ACHN (cell line): ENCODE measurements at regions not wholly inside any gene's neighbourhood (a gene's known extent, or its start where the extent isn't known, plus 50 kb on each side); places are given as distances from the start of the nearest gene placed in this dataset.

Experiments used
- DNase-seq: peaks from one replicate; pipeline ENCODE4 v3.0.0-alpha.2; 2015
- in situ Hi-C: cut with HindIII; loops from 2 replicates; pipeline ENCODE4 v1.10.0; 2017; ENCODE audit warnings: low sequenced_read_pairs, low pct_ligation_motif_present, low pct_unique_long_range_greater_than_20kb

- in situ Hi-C loops, result no loop called here
- DNase-seq, result no peak
Observed at GRCh38 chr4:19842471-19842870, 409.2 kb upstream of the SLIT2 start.

DNA sequence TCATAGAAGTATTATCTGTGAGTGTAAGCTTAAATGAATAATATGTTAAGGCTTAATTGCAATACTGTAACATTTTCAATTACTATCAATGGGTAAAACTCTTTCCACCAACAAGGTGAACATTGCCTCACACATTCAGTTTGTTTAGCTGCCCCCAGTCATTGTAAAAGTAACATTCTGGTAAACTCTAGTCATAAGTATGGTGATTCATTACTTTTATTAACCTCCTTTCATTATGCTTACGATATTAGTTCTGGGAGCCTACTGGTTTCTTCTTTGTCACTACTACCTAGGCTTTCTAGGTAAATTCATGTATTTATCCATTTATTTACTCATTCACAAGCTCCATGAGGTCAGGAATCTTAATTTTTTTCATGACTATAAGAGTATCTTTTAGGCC is 412.8 kb upstream of the SLIT2 start:
- in situ Hi-C loops, result no loop called here
- DNase-seq, result no peak

GRCh38 chr4:19835429-19835828 is 416.3 kb upstream of the SLIT2 start:
- no peak for DNase-seq
- in situ Hi-C loops, result no loop called here

DNA sequence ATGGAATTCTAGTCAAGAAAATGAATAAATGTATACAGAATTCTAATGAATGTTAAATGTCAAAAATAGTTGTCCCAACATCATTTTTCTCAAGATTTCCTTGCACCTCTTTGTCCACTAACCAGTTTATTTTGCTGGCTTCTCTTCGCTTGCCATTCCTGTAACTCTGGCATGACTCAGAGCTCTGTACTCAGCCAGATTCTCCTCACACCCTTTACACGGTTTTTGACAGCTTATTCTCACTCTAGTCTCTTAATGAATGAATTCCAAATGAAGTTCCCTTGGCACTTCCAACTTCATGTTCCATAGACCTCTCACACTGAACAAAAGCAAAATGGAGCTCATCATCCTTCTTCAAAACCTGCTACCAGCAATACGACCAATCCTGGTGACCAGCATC is 419.3 kb upstream of the SLIT2 start:
- in situ Hi-C loops, result no loop called here
- no peak for DNase-seq

GRCh38 chr4:19831644-19832285 is 419.9 kb upstream of the SLIT2 start:
- in situ Hi-C loops, result no loop called here
- no peak for DNase-seq

DNA sequence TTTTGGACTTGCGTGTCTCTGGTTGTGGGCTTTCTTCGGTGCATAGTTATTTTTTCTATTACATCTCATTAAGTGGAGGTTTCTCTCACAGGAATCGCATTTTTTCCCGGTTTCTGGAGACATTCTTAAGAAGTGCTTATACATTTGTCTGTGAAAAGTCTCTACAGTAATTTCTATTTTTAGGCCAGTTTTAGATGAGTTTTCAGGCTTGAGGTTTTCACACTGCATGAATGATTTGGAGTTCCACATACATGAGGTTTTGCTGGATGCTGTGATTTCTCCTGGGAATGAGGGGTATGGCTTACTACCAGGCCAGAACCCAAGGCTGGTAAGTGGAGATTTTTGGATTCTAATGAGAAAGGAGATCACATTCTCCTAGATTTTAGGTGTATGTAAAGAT is 422.6 kb upstream of the SLIT2 start:
- in situ Hi-C loops, result no loop called here
- DNase-seq, result no peak

DNA sequence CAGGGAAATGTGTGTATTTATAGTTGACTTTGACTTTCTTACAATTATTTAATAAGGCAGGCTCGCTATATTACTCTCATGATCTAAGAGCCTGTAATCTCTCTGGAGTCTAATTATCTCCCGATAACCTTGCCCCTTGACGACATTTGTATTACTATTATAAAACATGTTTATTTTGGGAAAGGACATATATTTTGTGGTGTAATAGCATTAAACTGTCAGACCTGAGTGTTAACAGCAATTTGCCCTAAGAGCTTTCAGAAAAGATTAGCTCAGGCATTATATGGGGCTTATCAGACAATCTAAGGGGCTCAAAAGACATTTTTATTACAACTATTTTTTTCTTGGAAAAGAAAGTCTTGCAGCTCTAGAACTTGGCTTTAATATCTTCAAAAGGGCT is 427.9 kb upstream of the SLIT2 start:
- DNase-seq, result no peak
- in situ Hi-C loops, result no loop called here

- no peak for DNase-seq
- in situ Hi-C loops, result no loop called here
Observed at GRCh38 chr4:19819737-19820136, 432.0 kb upstream of the SLIT2 start.

DNA sequence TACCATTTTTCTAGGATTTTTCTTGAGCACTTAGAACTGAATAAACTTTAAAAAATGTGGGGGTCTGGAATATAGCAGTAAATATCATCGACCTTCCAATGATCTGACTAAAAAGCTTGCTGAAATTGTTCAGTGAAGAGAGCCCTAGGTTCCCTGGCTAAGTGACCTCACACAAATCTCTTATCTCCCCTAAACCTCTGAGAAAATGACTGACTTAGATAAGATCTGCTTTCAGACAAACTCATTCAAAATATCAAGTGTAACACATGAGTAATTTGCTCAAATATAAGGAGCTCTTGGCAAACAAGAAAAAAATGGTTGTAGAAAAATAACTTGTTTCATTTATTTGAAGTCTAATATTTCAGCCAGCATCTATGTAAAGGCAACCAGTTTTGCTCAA is 441.7 kb upstream of the SLIT2 start:
- in situ Hi-C loops, result no loop called here
- DNase-seq, result no peak

GRCh38 chr4:19807505-19807904 is 444.2 kb upstream of the SLIT2 start:
- DNase-seq, result peak; percentile 92
- in situ Hi-C loops, result no loop called here

DNA sequence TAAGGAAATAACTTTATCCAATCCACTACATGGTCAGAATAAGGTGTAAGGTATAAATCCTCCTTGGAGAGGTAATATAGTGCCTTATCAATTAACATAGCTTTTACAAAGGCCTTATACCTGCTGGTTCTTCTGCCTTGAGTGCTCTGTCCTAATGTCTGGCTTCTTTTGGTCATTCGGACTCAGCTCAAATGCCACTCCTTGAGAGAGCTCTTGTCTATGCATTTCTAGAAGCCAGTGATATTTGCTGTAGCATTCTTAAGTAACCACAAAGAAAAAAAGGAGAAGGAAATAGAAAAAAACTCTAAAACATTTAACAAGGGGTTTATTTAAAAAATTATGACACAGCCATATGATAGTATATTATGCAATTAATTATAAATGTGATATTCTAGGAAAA is 444.8 kb upstream of the SLIT2 start:
- in situ Hi-C loops, result no loop called here
- peak; percentile 33 for DNase-seq

GRCh38 chr4:19803406-19803805 is 448.3 kb upstream of the SLIT2 start:
- in situ Hi-C loops, result no loop called here
- peak; percentile 31 for DNase-seq

DNA sequence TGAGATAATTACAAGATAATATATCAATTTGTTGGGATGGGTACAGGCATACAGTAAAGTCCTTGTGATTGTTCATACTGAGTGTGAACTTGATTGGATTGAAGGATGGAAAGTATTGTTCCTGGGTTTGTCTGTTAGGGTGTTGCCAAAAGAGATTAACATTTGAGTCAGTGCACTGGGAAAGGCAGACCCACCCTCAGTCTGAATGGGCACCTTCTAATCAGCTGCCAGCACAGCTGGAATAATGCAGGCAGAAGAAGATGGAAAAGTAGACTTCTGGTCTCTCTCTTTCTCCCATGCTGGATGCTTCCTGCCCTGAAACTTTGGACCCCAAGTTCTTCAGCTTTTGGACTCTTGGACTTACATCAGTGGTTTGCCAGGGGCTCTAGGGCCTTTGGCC is 457.9 kb upstream of the SLIT2 start:
- in situ Hi-C loops, result no loop called here

DNA sequence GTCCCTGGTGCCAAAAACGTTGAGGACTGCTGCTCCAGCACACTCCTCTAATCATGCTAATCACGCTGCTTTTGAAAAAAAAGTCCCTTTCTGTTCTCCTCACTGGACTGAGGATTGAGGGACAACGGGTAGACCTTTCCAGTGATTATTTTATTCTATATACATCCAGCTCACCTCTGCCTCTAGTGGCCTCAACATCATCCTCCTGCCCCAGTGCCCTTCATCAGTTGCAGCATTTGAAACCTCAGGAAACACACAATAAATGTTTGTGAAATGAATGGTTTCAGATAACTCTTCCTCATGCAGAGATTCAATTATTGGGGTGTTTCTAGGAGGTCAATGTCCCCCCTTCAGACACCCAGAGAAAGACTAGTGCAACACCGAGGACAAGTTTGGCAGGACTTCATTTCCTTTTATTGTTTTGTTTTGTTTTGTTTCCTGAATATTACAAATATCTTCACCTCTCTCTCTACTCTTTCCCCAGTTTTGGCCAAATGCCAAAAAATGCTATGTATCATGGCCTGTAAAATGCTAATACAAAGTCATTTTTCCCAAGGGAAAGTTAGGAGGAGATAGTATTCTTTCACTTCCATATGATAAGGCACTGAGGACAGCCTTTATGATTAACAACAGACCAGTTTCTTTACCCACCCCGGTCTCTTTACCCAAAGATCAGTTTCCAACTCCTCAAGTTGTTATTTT is 460.1 kb upstream of the SLIT2 start:
- in situ Hi-C loops, result no loop called here
- no peak for DNase-seq

More for the DNA sequence above, 457.9 kb upstream of the SLIT2 start:
- DNase-seq, result no peak

DNA sequence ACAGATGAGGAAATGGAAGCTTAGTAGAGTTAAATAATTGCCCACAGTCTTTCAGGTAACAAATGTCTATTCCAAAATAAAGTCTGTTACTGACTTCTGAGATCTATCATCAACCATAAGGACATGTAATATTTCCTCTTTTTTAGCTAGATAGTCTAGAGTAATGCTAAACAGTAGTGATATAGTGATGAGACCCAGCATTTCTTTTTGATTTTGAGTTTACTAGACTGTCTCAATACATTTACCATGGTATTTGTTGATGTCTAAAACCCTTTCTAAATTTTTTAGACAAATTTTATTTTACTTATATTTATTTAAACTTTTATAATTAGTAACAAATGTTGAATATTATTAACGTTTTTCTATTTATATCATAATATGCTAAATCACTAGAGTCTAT is 465.1 kb upstream of the SLIT2 start:
- in situ Hi-C loops, result no loop called here
- DNase-seq, result no peak

GRCh38 chr4:19783667-19784223 is 468.0 kb upstream of the SLIT2 start:
- no peak for DNase-seq
- in situ Hi-C loops, result no loop called here

- DNase-seq, result no peak
- in situ Hi-C loops, result no loop called here
Observed at GRCh38 chr4:19780871-19781270, 470.8 kb upstream of the SLIT2 start.

GRCh38 chr4:19776929-19777328 is 474.8 kb upstream of the SLIT2 start:
- DNase-seq, result peak; percentile 60
- in situ Hi-C loops, result no loop called here

DNA sequence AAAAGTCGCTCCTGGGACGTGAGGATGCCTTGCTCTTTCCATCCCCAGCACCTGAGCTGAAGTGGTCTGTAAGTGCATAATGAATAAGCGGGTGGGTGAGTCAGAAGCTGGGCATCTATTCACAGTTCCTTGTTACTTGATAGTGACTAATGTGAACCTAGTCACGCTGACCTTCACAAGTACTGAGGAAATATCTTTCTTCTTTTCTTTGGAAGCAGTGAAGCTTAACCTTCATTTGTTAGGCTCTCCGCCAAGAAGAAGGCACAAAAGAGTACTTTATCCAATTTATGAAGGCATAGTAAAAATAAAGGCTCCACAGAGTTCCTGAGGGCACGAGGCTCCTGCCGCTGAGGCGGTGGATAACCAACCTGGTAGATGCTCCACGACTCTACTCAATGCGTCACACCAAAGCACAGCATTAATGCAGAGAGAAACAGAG is 475.7 kb upstream of the SLIT2 start:
- peak; percentile 96 for DNase-seq

DNA sequence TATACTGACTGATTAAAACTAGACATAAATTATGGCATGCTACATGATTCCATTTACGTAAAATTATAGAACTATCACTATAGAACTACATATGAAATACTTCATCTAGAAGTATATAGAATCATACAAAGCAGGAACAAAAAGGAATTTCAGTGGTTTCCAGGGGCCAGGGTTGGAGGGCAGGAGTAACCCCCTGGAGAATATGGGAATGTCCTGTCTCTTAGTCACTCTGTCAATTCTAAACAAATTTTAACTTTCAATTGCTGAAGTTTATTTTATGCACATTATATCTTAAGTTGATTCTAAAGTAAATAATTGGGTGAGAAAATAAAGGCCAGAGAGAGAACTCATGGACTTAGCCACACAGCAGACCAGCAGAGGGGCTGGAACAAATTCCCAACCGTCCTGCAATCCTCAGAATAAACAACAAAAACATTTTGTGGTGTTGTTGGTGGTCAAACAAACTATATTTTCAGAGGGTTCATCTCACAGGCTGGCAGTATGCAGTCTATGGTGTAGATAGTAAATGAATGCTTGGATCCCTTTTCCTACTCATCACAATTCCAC is 476.9 kb upstream of the SLIT2 start:
- DNase-seq, result peak; percentile 6
- in situ Hi-C loops, result no loop called here

More for the DNA sequence above, 475.7 kb upstream of the SLIT2 start:
- in situ Hi-C loops, result no loop called here
